D721Med (cell line): ENCODE measurements at regions not wholly inside any gene's neighbourhood (a gene's known extent, or its start where the extent isn't known, plus 50 kb on each side); places are given as distances from the start of the nearest gene placed in this dataset.

Source experiments
- DNase-seq: peaks from one replicate; pipeline ENCODE4 v3.0.0; 2011; ENCODE audit warnings: low spot score; ENCODE audit not compliant: insufficient read length
- FAIRE-seq: peaks from 2 replicates; lab custom pipeline; 2011; peaks lifted over from hg19 to GRCh38; lab: Jason Lieb, UNC
- CTCF ChIP-seq: IDR thresholded peaks from 2 replicates; pipeline ENCODE4 v1.5.1; 2012; ENCODE audit warnings: mild to moderate bottlenecking, control low read depth; ENCODE audit not compliant: insufficient read depth; ENCODE audit errors: missing control alignments

- no peak for FAIRE-seq
- TF ChIP-seq CTCF = no peak
- DNase-seq = no peak
Observed at GRCh38 chr2:16180631-16181030, 240.3 kb downstream of the MYCN start.

GRCh38 chr2:16179701-16180416, 239.5 kb downstream of the MYCN start:
- FAIRE-seq (no peak), DNase-seq (no peak)
- TF ChIP-seq CTCF = no peak

- DNase-seq (no peak), FAIRE-seq (no peak)
- TF ChIP-seq CTCF = no peak
Observed at GRCh38 chr2:16178551-16179130, 238.3 kb downstream of the MYCN start.

- FAIRE-seq (no peak), DNase-seq (no peak)
- no peak for TF ChIP-seq CTCF
Observed at GRCh38 chr2:16177671-16178180, 237.4 kb downstream of the MYCN start.

- DNase-seq (no peak), FAIRE-seq (no peak)
- TF ChIP-seq CTCF = no peak
Observed at GRCh38 chr2:16176971-16177480, 236.7 kb downstream of the MYCN start.

- no peak for DNase-seq
- no peak for FAIRE-seq
- TF ChIP-seq CTCF = no peak
Observed at GRCh38 chr2:16175247-16175825, 235.0 kb downstream of the MYCN start.

- DNase-seq (no peak), FAIRE-seq (no peak)
- TF ChIP-seq CTCF = no peak
Observed at GRCh38 chr2:16174693-16175045, 234.3 kb downstream of the MYCN start.
